HepG2 (cell line): ENCODE measurements at regions not wholly inside any gene's neighbourhood (a gene's known extent, or its start where the extent isn't known, plus 50 kb on each side); places are given as distances from the start of the nearest gene placed in this dataset.

ENCODE experiments used
- ATAC-seq: fragments of 200-7000 bp; cut with Tn5 transposase; 3 replicates; pipeline ENCODE4 v1.9.1; 2020; ENCODE audit warnings: mild to moderate bottlenecking, moderate library complexity
- BruUV-seq: library from RNA; stranded (reverse); fragments of 400-500 nt; replicated peaks from 2 replicates; lab custom pipeline; 2021; lab: Mats Ljungman, UMichigan
- CTCF ChIA-PET: fragments of 300-600 bp; formaldehyde crosslinking; extraction: SDS; loops from one replicate; lab custom pipeline; 2021; ENCODE audit warnings: low total read pairs, inconsistent platforms, low intra/inter-chr PET ratio; lab: Yijun Ruan, JAX
- POLR2A ChIA-PET: fragments of 350-600 bp; sonication (Branson Sonifier 250); formaldehyde crosslinking; loops from one replicate; lab custom pipeline; 2020; ENCODE audit warnings: antibody characterized with exemption, inconsistent platforms; lab: Yijun Ruan, JAX
- DNase-seq: peaks from one replicate; pipeline ENCODE4 v3.0.0-alpha.2; 2015; ENCODE audit warnings: low spot score
- FAIRE-seq: peaks from 3 replicates; lab custom pipeline; 2011; peaks lifted over from hg19 to GRCh38; lab: Jason Lieb, UNC
- H2AFZ ChIP-seq: one replicate; pipeline ENCODE4 v1.6.1; 2011; ENCODE audit warnings: low read length, inconsistent platforms
- H3K27ac ChIP-seq: fragments of 300-600 bp; 3 replicates; pipeline ENCODE4 v1.8.0; 2011; ENCODE audit warnings: mixed run types, mild to moderate bottlenecking, mixed read lengths, low read length, inconsistent platforms; ENCODE audit not compliant: insufficient read depth; ENCODE audit errors: extremely low read length
- H3K27me3 ChIP-seq, 2 experiments: fragments of 200-600 bp in 1 of 2; 2 replicates in 1 of 2; 3 replicates in 1 of 2; pipeline versions ENCODE4 v1.6.0 to v1.8.0; 2011; ENCODE audit warnings: low read length in 2 of 2, mild to moderate bottlenecking in 2 of 2, moderate library complexity in 2 of 2, inconsistent platforms in 1 of 2; ENCODE audit not compliant: insufficient read depth in 2 of 2, control insufficient read depth in 1 of 2
- H3K36me3 ChIP-seq, 2 experiments: fragments of 200-600 bp in 1 of 2; replicated peaks in 1 of 2; 2 replicates in 1 of 2; 3 replicates in 1 of 2; pipeline versions ENCODE4 v1.5.1 to v1.8.0; 2011; ENCODE audit warnings: low read length in 2 of 2, inconsistent platforms in 1 of 2; ENCODE audit not compliant: insufficient read depth in 2 of 2, control insufficient read depth in 1 of 2
- H3K4me1 ChIP-seq: 2 replicates; pipeline ENCODE4 v1.5.1; 2012; ENCODE audit warnings: low read length, inconsistent platforms; ENCODE audit not compliant: insufficient read depth
- H3K4me2 ChIP-seq: 2 replicates; pipeline ENCODE4 v1.6.0; 2011; ENCODE audit warnings: low read depth, low read length, inconsistent platforms
- H3K4me3 ChIP-seq, 3 experiments: fragments of 200-600 bp in 1 of 3; sonication (generic), shearing (Covaris generic) in 1 of 3; replicated peaks in 1 of 3; 2 replicates each; pipeline ENCODE4 v1.5.1; 2011 to 2016; ENCODE audit warnings: low read length in 3 of 3, inconsistent platforms in 2 of 3, low read depth in 2 of 3, mild to moderate bottlenecking in 2 of 3, control low read depth in 1 of 3, mixed read lengths in 1 of 3; ENCODE audit not compliant: insufficient read depth in 1 of 3
- H3K79me2 ChIP-seq: one replicate; pipeline ENCODE4 v1.6.1; 2011; ENCODE audit warnings: low read length, inconsistent platforms; ENCODE audit not compliant: insufficient read depth
- H3K9ac ChIP-seq: 2 replicates; pipeline ENCODE4 v1.6.0; 2011; ENCODE audit warnings: mild to moderate bottlenecking, low read depth, low read length, inconsistent platforms; ENCODE audit not compliant: insufficient read depth
- H3K9me3 ChIP-seq: 2 replicates; pipeline ENCODE4 v1.5.1; 2012; ENCODE audit warnings: mild to moderate bottlenecking, low read length
- H4K20me1 ChIP-seq: 2 replicates; pipeline ENCODE4 v1.6.0; 2011; ENCODE audit warnings: inconsistent platforms, mild to moderate bottlenecking, low read length, moderate library complexity; ENCODE audit not compliant: insufficient read depth
- AHR ChIP-seq: IDR thresholded peaks from 2 replicates; pipeline ENCODE4 v1.6.1; 2018; ENCODE audit warnings: missing genetic modification reagents, missing compliant biosample characterization
- DMAP1 ChIP-seq: IDR thresholded peaks from 2 replicates; pipeline ENCODE4 v1.6.1; 2016
- FOXK1 ChIP-seq: sonication (generic); formaldehyde crosslinking; IDR thresholded peaks from 2 replicates; pipeline ENCODE4 v1.4.0; 2020; ENCODE audit warnings: low read depth, missing genetic modification reagents, borderline replicate concordance
- HNRNPK ChIP-seq: fragments of 200-400 bp; formaldehyde crosslinking; IDR thresholded peaks from 2 replicates; pipeline ENCODE4 v1.6.1; 2018; ENCODE audit warnings: low read length, low read depth, moderate library complexity, mild to moderate bottlenecking; ENCODE audit not compliant: poor library complexity, severe bottlenecking
- MED8 ChIP-seq: sonication (generic); formaldehyde crosslinking; IDR thresholded peaks from 2 replicates; pipeline ENCODE4 v1.8.1; 2023; ENCODE audit warnings: mild to moderate bottlenecking, missing genetic modification reagents; ENCODE audit not compliant: insufficient replicate concordance
- PAX8 ChIP-seq: sonication (generic); formaldehyde crosslinking; IDR thresholded peaks from 2 replicates; pipeline ENCODE4 v1.8.0; 2022; ENCODE audit warnings: mild to moderate bottlenecking, missing genetic modification reagents, borderline replicate concordance
- SMC3 ChIP-seq: IDR thresholded peaks from 2 replicates; pipeline ENCODE4 v1.6.1; 2011; ENCODE audit warnings: low read length, improper control_type of control experiment
- STAG1 ChIP-seq: sonication (generic); formaldehyde crosslinking; IDR thresholded peaks from 2 replicates; pipeline ENCODE4 v1.4.0; 2020; ENCODE audit warnings: missing genetic modification reagents
- U2AF2 ChIP-seq: fragments of 200-400 bp; formaldehyde crosslinking; IDR thresholded peaks from 2 replicates; pipeline ENCODE4 v1.6.1; 2017; ENCODE audit warnings: low read depth, mild to moderate bottlenecking, low read length
- ZNF768 ChIP-seq: sonication (generic); formaldehyde crosslinking; IDR thresholded peaks from 2 replicates; pipeline ENCODE4 v1.4.0; 2020; ENCODE audit warnings: missing genetic modification reagents
- WGBS: methylation state at CpG from one replicate; pipeline ENCODE4 v1.1.6; 2017; ENCODE audit warnings: low lambda C conversion rate; 5-methylcytosine and 5-hydroxymethylcytosine counted together
- in situ Hi-C: cut with HindIII; loops from 2 replicates; pipeline ENCODE4 v1.10.0; 2017; ENCODE audit warnings: low pct_unique_long_range_greater_than_20kb; ENCODE audit not compliant: extremely low pct_ligation_motif_present
- intact Hi-C: fragments of 100-400 bp; cut with micrococcal nuclease; formaldehyde crosslinking; loops from one replicate; pipeline ENCODE4 v1.10.0; 2022; ENCODE audit not compliant: unreplicated experiment
- TF ChIP-seq, protein P1 (sequence below): sonication (generic); formaldehyde crosslinking; IDR thresholded peaks from 2 replicates; pipeline ENCODE4 v1.5.0; 2020; ENCODE audit warnings: mild to moderate bottlenecking, missing genetic modification reagents, moderate library complexity
- TF ChIP-seq, protein P2 (sequence below): sonication (generic); formaldehyde crosslinking; IDR thresholded peaks from 2 replicates; pipeline ENCODE4 v1.4.0; 2020; ENCODE audit warnings: missing genetic modification reagents, mild to moderate bottlenecking, borderline replicate concordance
- TF ChIP-seq, protein P3 (sequence below): sonication (generic); formaldehyde crosslinking; IDR thresholded peaks from 2 replicates; pipeline ENCODE4 v1.5.0; 2020; ENCODE audit warnings: missing genetic modification reagents, mild to moderate bottlenecking, borderline replicate concordance

DNA sequence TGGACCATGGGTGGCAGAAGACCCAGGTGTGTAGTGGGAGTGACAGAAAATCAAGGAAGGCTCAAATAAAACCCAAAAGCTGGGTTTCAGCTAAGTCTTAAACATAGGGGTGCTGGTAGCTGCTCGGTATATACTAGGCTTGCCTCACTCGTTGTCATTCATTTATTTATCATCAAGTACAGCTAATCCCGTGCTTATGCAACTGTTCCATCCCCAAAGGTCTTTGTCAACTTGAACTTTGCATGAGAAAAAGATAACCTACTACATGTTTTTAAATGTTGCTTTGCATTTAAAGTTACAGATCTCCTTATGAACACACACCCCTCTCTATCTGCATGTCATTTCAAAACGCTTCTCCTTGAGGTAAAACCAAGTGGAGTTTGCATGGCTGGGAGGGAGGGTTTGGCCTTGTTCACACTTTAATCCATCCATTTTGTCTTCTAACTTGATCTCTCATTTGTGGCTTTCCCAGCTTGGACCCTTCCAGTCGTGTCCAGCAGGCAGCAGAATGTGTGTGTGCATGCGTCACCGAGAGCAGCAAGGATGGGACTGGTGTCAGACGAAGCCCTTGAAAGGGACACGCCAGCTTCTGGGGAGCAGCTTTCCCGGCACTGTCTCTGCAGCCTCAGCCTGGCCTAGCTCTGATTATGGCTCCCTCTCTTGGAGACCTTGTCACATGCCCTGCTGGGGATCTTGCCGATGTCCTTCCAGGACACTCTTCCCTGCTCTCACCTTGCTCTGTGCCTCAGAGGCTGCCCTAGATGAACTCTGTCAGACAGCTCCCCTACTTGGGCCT is 133.5 kb downstream of the GADD45G start:
- no TSS peak for BruUV-seq
- Histone ChIP-seq H3K27ac (no peak overlapping the region), H3K4me3 (no peak overlapping the region), H4K20me1 (no peaks in the 10 kb centered on the region), H3K4me2 (no peak overlapping the region), H3K4me1 (no peaks in the 10 kb centered on the region), H2AFZ (no peak overlapping the region), H3K9me3 (no peaks in the 10 kb centered on the region), H3K79me2 (no peaks in the 10 kb centered on the region), H3K36me3 (no peaks in the 10 kb centered on the region), H3K9ac (no peak overlapping the region), H3K27me3 (peaks cover 0 to 4% of the 10 kb centered on the region in 2 experiments; a peak in 2 of 5 replicates)
- peak; percentile 67 for ATAC-seq
- CTCF ChIA-PET: no interaction called here
- in situ Hi-C loops: loop anchor here (10.0 kb wide), 1 partner anchor 134 kb away; the partner anchor contains the start of gene GADD45G
- FAIRE-seq: no peak
- TF ChIP-seq, protein P1, sequence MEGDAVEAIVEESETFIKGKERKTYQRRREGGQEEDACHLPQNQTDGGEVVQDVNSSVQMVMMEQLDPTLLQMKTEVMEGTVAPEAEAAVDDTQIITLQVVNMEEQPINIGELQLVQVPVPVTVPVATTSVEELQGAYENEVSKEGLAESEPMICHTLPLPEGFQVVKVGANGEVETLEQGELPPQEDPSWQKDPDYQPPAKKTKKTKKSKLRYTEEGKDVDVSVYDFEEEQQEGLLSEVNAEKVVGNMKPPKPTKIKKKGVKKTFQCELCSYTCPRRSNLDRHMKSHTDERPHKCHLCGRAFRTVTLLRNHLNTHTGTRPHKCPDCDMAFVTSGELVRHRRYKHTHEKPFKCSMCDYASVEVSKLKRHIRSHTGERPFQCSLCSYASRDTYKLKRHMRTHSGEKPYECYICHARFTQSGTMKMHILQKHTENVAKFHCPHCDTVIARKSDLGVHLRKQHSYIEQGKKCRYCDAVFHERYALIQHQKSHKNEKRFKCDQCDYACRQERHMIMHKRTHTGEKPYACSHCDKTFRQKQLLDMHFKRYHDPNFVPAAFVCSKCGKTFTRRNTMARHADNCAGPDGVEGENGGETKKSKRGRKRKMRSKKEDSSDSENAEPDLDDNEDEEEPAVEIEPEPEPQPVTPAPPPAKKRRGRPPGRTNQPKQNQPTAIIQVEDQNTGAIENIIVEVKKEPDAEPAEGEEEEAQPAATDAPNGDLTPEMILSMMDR (CRISPR knock-in tag): peak; percentile 36
- peak; percentile 55 for TF ChIP-seq STAG1 (CRISPR knock-in tag)
- TF ChIP-seq AHR (CRISPR knock-in tag): no peak
- POLR2A ChIA-PET: no interaction called here
- intact Hi-C loops: loop anchor here (5.0 to 10.0 kb wide), 2 partner anchors 136 to 366 kb away; no protein-coding TSS in a partner anchor
- no peak for DNase-seq
- WGBS: 19% methylated on average over 11 of the region's 11 CpGs

DNA sequence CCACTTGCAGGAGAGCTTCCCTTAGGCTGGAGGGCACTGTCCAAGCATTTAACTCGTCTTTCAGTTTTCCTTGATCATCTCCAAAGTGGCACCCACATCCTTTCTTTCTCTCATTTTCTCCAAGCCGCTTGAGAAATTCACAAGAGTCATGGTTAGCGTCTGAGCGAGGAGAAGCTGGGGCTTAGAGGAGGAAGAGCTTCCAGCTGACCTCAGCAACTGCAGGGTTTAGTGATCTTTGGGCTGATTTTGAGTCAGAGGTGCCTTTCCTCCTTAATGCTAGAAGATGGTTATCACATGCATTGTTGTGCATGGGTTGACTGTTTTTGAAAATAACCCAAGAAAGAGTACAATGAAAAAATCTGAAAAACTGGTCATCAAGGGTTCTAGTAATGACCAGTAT is 134.7 kb downstream of the GADD45G start:
- CTCF ChIA-PET: no interaction called here
- BruUV-seq: no TSS peak
- no peak overlapping the region for H3K4me2 ChIP-seq
- POLR2A ChIA-PET: no interaction called here
- DNase-seq (no peak), ATAC-seq (no peak), FAIRE-seq (no peak)
- no peak overlapping the region for H3K27ac ChIP-seq
- H3K36me3 ChIP-seq: no peaks in the 10 kb centered on the region
- H3K4me1 ChIP-seq: no peaks in the 10 kb centered on the region
- H3K4me3 ChIP-seq: no peak overlapping the region
- in situ Hi-C loops: loop anchor here (10.0 kb wide), 1 partner anchor 135 kb away; the partner anchor contains the start of gene GADD45G
- intact Hi-C loops: loop anchor here (5.0 to 10.0 kb wide), 2 partner anchors 137 to 365 kb away; no protein-coding TSS in a partner anchor
- 40% methylated on average over 4 of the region's 4 CpGs for WGBS
- no peak overlapping the region for H2AFZ ChIP-seq
- peaks cover 0 to 7% of the 10 kb centered on the region in 2 experiments; a peak in 3 of 5 replicates for H3K27me3 ChIP-seq
- H3K79me2 ChIP-seq: no peaks in the 10 kb centered on the region
- no peaks in the 10 kb centered on the region for H4K20me1 ChIP-seq
- no peak overlapping the region for H3K9ac ChIP-seq
- H3K9me3 ChIP-seq: no peaks in the 10 kb centered on the region
- TF ChIP-seq DMAP1 (CRISPR knock-in tag) (no peak), MED8 (CRISPR knock-in tag) (no peak), SMC3 (no peak), FOXK1 (CRISPR knock-in tag) (no peak), U2AF2 (no peak), ZNF768 (no peak), PAX8 (CRISPR knock-in tag) (no peak), HNRNPK (no peak)
- TF ChIP-seq, protein P2, sequence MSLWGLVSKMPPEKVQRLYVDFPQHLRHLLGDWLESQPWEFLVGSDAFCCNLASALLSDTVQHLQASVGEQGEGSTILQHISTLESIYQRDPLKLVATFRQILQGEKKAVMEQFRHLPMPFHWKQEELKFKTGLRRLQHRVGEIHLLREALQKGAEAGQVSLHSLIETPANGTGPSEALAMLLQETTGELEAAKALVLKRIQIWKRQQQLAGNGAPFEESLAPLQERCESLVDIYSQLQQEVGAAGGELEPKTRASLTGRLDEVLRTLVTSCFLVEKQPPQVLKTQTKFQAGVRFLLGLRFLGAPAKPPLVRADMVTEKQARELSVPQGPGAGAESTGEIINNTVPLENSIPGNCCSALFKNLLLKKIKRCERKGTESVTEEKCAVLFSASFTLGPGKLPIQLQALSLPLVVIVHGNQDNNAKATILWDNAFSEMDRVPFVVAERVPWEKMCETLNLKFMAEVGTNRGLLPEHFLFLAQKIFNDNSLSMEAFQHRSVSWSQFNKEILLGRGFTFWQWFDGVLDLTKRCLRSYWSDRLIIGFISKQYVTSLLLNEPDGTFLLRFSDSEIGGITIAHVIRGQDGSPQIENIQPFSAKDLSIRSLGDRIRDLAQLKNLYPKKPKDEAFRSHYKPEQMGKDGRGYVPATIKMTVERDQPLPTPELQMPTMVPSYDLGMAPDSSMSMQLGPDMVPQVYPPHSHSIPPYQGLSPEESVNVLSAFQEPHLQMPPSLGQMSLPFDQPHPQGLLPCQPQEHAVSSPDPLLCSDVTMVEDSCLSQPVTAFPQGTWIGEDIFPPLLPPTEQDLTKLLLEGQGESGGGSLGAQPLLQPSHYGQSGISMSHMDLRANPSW (CRISPR knock-in tag): no peak
- TF ChIP-seq, protein P3, sequence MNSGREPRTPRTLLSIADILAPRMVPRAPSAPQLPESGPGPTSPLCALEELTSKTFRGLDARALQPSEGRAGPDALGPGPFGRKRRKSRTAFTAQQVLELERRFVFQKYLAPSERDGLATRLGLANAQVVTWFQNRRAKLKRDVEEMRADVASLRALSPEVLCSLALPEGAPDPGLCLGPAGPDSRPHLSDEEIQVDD: no peak
